Thoracic aorta (tissue), 2 donors: ENCODE measurements at regions not wholly inside any gene's neighbourhood (a gene's known extent, or its start where the extent isn't known, plus 50 kb on each side); places are given as distances from the start of the nearest gene placed in this dataset.
"Not testable (repeated sequence)": the region's sequence is repeated elsewhere in the genome, so short reads cannot be mapped to it uniquely, and the experiment has no call there.

Source experiments
- ATAC-seq: fragments of 150-250 bp; one replicate; pipeline ENCODE4 v1.8.0; 2017; ENCODE audit warnings: low read depth; ENCODE audit not compliant: insufficient number of reproducible peaks, low FRiP score
- DNase-seq: peaks from one replicate; pipeline ENCODE4 v3.0.0-alpha.2; 2020; ENCODE audit warnings: low spot score
- H3K27ac ChIP-seq, 2 donors: fragments of 200-600 bp; sonication (generic); 1 replicate in 1 of 2; 2 replicates in 1 of 2; pipeline ENCODE4 v1.5.1; 2016; ENCODE audit warnings: mild to moderate bottlenecking in 2 of 2, moderate library complexity in 2 of 2
- H3K27me3 ChIP-seq: fragments of 200-600 bp; sonication (generic); replicated peaks from 2 replicates; pipeline ENCODE4 v1.6.0; 2016; ENCODE audit warnings: mild to moderate bottlenecking; ENCODE audit not compliant: insufficient read depth
- H3K36me3 ChIP-seq: fragments of 200-600 bp; sonication (generic); one replicate; pipeline ENCODE4 v1.5.1; 2016
- H3K4me1 ChIP-seq, 2 donors: fragments of 200-600 bp; sonication (generic); 1 replicate in 1 of 2; 2 replicates in 1 of 2; pipeline versions ENCODE4 v1.5.1 to v1.6.0; 2016; ENCODE audit warnings: low read depth in 2 of 2, mild to moderate bottlenecking in 1 of 2; ENCODE audit not compliant: control insufficient read depth in 1 of 2
- H3K4me3 ChIP-seq: fragments of 200-600 bp; sonication (generic); 2 replicates; pipeline ENCODE4 v1.5.1; 2016; ENCODE audit warnings: mild to moderate bottlenecking
- H3K9me3 ChIP-seq: fragments of 200-600 bp; sonication (generic); 2 replicates; pipeline ENCODE4 v1.5.1; 2016
- TF ChIP-seq, protein P1 (sequence below): fragments of 200-600 bp; sonication (generic); IDR thresholded peaks from one replicate; pipeline ENCODE4 v1.5.1; 2019; ENCODE audit warnings: antibody characterized with exemption

DNA sequence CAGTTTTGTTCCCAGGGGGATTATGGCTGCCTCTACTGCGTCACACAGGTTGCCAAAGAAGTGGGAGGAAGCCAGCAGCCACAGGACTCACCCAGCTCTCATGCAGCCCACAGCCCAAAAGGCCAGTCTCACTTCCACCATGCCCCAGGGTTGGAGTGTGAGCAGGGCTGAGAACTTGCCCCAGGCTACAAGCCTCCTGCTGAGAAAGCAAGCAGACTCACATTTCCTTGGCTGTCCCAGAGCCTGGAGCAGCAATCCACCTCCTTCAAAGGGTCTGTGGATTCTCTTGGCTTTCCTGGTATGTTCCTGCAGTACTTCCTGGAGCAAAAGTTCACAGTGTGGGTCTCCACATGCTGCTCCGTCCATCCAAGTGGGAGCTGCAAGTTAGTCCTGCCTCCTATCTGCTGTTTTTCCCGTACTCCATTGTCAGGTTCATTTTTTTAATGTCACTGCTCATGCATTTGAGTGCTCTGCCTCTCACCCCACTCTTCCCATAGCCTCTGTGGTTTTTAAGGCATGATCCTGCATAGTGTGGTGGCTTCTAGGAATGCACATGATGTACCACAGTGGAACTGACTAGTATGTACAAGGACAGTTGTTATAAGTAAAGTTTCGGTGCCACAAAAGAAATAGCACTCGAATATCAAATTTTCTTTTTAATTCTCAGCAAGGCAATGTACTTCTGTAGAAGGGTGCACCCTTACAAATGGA, 56.2 kb upstream of the ARHGEF7 start:
- no peaks in the 10 kb centered on the region for H3K27me3 ChIP-seq
- H3K4me1 ChIP-seq = no peaks in the 10 kb centered on the region
- H3K36me3 ChIP-seq = no peaks in the 10 kb centered on the region
- DNase-seq (no peak), ATAC-seq (no peak)
- no peak overlapping the region for H3K27ac ChIP-seq
- H3K9me3 ChIP-seq = no peaks in the 10 kb centered on the region
- no peak overlapping the region for H3K4me3 ChIP-seq
- TF ChIP-seq, protein P1, sequence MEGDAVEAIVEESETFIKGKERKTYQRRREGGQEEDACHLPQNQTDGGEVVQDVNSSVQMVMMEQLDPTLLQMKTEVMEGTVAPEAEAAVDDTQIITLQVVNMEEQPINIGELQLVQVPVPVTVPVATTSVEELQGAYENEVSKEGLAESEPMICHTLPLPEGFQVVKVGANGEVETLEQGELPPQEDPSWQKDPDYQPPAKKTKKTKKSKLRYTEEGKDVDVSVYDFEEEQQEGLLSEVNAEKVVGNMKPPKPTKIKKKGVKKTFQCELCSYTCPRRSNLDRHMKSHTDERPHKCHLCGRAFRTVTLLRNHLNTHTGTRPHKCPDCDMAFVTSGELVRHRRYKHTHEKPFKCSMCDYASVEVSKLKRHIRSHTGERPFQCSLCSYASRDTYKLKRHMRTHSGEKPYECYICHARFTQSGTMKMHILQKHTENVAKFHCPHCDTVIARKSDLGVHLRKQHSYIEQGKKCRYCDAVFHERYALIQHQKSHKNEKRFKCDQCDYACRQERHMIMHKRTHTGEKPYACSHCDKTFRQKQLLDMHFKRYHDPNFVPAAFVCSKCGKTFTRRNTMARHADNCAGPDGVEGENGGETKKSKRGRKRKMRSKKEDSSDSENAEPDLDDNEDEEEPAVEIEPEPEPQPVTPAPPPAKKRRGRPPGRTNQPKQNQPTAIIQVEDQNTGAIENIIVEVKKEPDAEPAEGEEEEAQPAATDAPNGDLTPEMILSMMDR = no peak

DNA sequence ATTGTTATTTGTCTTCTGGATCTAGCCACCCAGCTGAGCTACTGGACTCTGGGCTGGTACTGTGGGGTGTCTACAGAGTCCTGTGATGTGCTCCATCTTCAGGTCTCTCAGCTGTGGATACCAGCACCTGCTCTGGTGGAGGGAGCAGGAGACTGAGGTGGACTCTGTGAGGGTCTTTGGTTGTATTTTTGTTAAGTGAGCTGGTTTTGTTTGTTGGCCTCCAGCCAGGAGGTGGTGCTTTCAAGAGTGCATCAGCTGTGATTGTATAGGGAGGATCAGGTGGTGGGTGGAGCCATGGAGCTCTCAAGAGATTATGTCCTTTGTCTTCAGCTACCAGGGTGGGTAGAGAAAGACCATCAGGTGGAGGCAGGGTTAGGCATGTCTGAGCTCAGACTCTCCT, 56.8 kb upstream of the ARHGEF7 start:
- not testable (repeated sequence) for ATAC-seq, DNase-seq

DNA sequence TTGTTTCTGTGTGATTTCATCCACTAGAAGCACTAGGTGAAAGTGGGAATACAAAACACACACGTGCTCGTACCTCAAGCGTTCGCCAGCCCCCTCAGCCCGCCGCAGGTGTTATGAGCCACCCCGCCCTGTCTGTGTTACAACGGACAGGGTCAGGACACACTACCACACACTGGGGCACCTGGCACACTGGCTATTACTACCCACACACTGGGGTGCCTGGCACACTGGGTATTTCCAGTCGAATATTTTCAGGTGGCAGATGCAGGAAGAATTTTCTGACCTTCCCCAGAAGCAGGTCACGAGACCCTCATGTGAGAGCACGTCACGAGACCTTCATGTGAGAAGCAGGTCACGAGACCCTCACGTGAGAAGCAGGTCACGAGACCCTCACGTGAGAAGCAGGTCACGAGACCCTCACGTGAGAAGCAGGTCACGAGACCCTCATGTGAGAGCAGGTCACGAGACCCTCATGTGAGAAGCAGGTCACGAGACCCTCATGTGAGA, 63.3 kb upstream of the ARHGEF7 start:
- H3K9me3 ChIP-seq, H3K27me3 ChIP-seq, H3K36me3 ChIP-seq, DNase-seq, ATAC-seq, H3K4me3 ChIP-seq, H3K27ac ChIP-seq, H3K4me1 ChIP-seq: not testable (repeated sequence)

More for the DNA sequence above, 56.8 kb upstream of the ARHGEF7 start:
- not testable (repeated sequence) for H3K27ac ChIP-seq, H3K4me1 ChIP-seq, H3K4me3 ChIP-seq, H3K9me3 ChIP-seq, H3K36me3 ChIP-seq, H3K27me3 ChIP-seq

DNA sequence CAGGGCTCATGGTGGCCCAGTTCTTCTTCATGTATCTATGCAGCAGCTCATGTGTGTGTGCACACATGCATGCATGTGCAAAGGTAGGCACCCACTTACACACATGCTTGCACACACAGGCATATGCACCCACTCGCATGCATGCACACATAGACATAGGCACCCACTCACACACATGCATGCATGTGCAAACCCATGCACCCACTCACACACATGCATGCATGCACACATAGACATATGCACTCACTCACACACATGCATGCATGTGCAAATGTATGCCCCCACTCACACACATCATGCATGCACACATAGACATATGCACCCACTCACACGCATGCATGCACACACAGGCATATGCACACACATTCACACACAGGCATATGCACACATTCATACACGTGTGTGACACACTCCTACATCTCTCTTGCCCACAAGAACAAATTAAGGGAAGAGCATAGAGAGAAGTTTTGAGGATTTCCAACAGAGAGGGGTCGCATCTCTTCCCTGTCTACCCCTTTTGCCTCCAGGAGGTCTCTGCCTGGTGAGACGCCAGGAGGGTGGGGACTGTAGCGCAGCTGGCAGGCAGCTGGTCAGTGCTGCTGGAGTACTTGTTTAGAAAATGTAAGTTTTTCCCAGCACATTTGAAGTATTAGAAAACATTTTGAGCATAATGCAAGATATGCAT, 63.9 kb upstream of the ARHGEF7 start:
- TF ChIP-seq, protein P1 = no peak

DNA sequence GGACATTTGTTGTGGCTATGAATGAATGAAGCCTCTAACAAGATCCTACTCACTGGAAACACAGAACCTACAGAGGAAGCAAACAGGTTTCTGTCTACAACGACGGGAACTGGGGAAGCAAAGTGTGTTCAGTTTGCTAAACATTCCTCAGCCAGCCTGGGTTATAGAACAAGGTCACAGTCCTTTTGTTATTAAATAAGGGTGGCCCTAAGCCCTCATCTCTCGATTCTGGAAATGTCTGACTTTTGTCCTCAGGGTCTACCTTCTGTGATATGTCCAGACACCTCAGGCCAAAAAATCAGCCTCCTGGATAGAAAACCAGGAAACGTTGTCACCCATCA, 64.6 kb upstream of the ARHGEF7 start:
- Histone ChIP-seq H3K4me3 (no peak overlapping the region), H3K27ac (no peak overlapping the region), H3K36me3 (no peaks in the 10 kb centered on the region), H3K27me3 (no peaks in the 10 kb centered on the region), H3K9me3 (no peaks in the 10 kb centered on the region), H3K4me1 (peaks cover 3 to 13% of the 10 kb centered on the region in 2 donors)
- TF ChIP-seq, protein P1 = no peak
- no peak for ATAC-seq
- no peak for DNase-seq

More for the DNA sequence above, 63.9 kb upstream of the ARHGEF7 start:
- ATAC-seq = no peak
- H3K4me3 ChIP-seq = no peak overlapping the region
- H3K9me3 ChIP-seq = no peaks in the 10 kb centered on the region
- H3K27ac ChIP-seq = no peak overlapping the region
- peaks cover 3 to 13% of the 10 kb centered on the region in 2 donors for H3K4me1 ChIP-seq
- no peak for DNase-seq
- H3K27me3 ChIP-seq = no peaks in the 10 kb centered on the region
- H3K36me3 ChIP-seq = no peaks in the 10 kb centered on the region

DNA sequence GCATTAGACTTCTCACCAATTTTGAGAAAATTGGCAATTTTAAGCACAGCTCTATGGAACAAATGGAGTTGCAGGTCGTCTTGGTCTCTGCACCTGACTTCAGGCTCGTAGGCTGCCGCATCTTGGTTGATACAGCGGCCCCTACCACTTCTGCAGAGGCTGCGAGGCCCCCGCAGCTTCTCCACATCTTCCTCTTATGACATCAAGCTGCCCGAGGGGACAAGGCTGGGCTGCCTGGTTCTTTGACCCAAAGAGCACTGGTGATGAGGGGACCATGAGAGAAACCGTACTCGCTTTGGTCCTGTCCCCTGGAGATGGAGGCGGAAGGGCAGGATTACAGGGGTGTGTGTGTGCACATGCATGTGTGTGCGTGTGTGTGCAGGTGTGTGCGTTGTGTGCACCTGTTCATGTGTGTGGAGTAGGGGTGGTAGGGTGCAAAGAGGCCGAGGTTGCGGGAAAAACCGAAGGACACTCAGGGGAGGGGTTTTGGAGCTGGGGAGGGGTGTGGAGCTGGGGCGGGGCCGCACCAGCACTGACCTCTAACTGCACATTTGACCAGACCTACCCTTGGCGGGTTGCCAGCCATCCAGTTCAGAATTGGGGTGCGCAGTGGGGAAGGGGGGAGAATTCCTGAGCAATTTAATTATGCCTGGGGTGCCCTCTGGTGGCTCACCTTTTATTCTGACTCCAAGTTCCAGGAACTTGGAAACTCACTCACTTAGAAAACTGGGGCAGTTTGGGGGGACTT, 65.1 kb upstream of the ARHGEF7 start:
- no peak overlapping the region for H3K27ac ChIP-seq

More for the DNA sequence above, 65.1 kb upstream of the ARHGEF7 start:
- H3K36me3 ChIP-seq = no peaks in the 10 kb centered on the region
- no peak overlapping the region for H3K4me3 ChIP-seq
- ATAC-seq = no peak
- H3K4me1 ChIP-seq = peaks cover 3 to 13% of the 10 kb centered on the region in 2 donors
- H3K27me3 ChIP-seq = no peaks in the 10 kb centered on the region
- TF ChIP-seq, protein P1 = peak; percentile 49
- no peaks in the 10 kb centered on the region for H3K9me3 ChIP-seq
- no peak for DNase-seq
